ENCODE measurements at regions not wholly inside any gene's neighbourhood (a gene's known extent, or its start where the extent isn't known, plus 50 kb on each side); places are given as distances from the start of the nearest gene placed in this dataset.

GRCh38 chr2:239578381-239578780 is 177.6 kb upstream of the HDAC4 start:
- Mint-ChIP-seq H3K4me3 (no peak overlapping the region), H3K4me1 (ENCODE audit: low read depth) (peaks cover 19% of the 10 kb centered on the region), H3K9me3 (no peaks in the 10 kb centered on the region), H3K27me3 (peaks cover 4% of the 10 kb centered on the region), H3K27ac (no peak overlapping the region), H3K36me3 (ENCODE audit: low read depth) (no peaks in the 10 kb centered on the region)
- intact Hi-C loops (cut with micrococcal nuclease), result no loop called here

- intact Hi-C loops (cut with micrococcal nuclease), result no loop called here
- Mint-ChIP-seq H3K4me1 (ENCODE audit: low read depth) (peaks cover 19% of the 10 kb centered on the region), H3K27me3 (peaks cover 4% of the 10 kb centered on the region), H3K4me3 (no peak overlapping the region), H3K27ac (no peak overlapping the region), H3K9me3 (no peaks in the 10 kb centered on the region), H3K36me3 (ENCODE audit: low read depth) (no peaks in the 10 kb centered on the region)
Observed at GRCh38 chr2:239577935-239578334, 177.1 kb upstream of the HDAC4 start.

GRCh38 chr2:239576784-239577685 is 176.2 kb upstream of the HDAC4 start:
- intact Hi-C loops (cut with micrococcal nuclease), result no loop called here
- Mint-ChIP-seq H3K9me3 (no peaks in the 10 kb centered on the region), H3K27ac (no peak overlapping the region), H3K4me3 (no peak overlapping the region), H3K36me3 (ENCODE audit: low read depth) (no peaks in the 10 kb centered on the region), H3K4me1 (ENCODE audit: low read depth) (peaks cover 19% of the 10 kb centered on the region), H3K27me3 (peaks cover 8% of the 10 kb centered on the region)

- Mint-ChIP-seq H3K9me3 (no peaks in the 10 kb centered on the region), H3K4me1 (ENCODE audit: low read depth) (peaks cover 19% of the 10 kb centered on the region), H3K27ac (no peak overlapping the region), H3K27me3 (peaks cover 10% of the 10 kb centered on the region), H3K36me3 (ENCODE audit: low read depth) (no peaks in the 10 kb centered on the region), H3K4me3 (no peak overlapping the region)
- intact Hi-C loops (cut with micrococcal nuclease), result no loop called here
Observed at GRCh38 chr2:239575931-239576445, 175.2 kb upstream of the HDAC4 start.

- Mint-ChIP-seq H3K4me3 (no peak overlapping the region), H3K36me3 (ENCODE audit: low read depth) (no peaks in the 10 kb centered on the region), H3K9me3 (no peaks in the 10 kb centered on the region), H3K27ac (no peak overlapping the region), H3K27me3 (peaks cover 18% of the 10 kb centered on the region), H3K4me1 (ENCODE audit: low read depth) (peaks cover 11% of the 10 kb centered on the region)
- intact Hi-C loops (cut with micrococcal nuclease), result no loop called here
Observed at GRCh38 chr2:239574434-239575156, 173.8 kb upstream of the HDAC4 start.

GRCh38 chr2:239574054-239574433 is 173.2 kb upstream of the HDAC4 start:
- H3K9me3 Mint-ChIP-seq, result no peaks in the 10 kb centered on the region
- no peak overlapping the region for H3K27ac Mint-ChIP-seq
- H3K4me3 Mint-ChIP-seq, result no peak overlapping the region
- peaks cover 19% of the 10 kb centered on the region for H3K27me3 Mint-ChIP-seq
- intact Hi-C loops (cut with micrococcal nuclease), result no loop called here
- peaks cover 6% of the 10 kb centered on the region for H3K4me1 Mint-ChIP-seq (ENCODE audit: low read depth)
- H3K36me3 Mint-ChIP-seq (ENCODE audit: low read depth), result no peaks in the 10 kb centered on the region

GRCh38 chr2:239570971-239571520 is 170.2 kb upstream of the HDAC4 start:
- peaks cover 21% of the 10 kb centered on the region for H3K27me3 Mint-ChIP-seq
- intact Hi-C loops (cut with micrococcal nuclease), result no loop called here
- no peaks in the 10 kb centered on the region for H3K36me3 Mint-ChIP-seq (ENCODE audit: low read depth)
- no peaks in the 10 kb centered on the region for H3K4me1 Mint-ChIP-seq (ENCODE audit: low read depth)
- peak overlapping the region; percentile 19 for H3K27ac Mint-ChIP-seq
- H3K9me3 Mint-ChIP-seq, result no peaks in the 10 kb centered on the region
- no peak overlapping the region for H3K4me3 Mint-ChIP-seq

- no peaks in the 10 kb centered on the region for H3K9me3 Mint-ChIP-seq
- H3K36me3 Mint-ChIP-seq (ENCODE audit: low read depth), result no peaks in the 10 kb centered on the region
- H3K4me1 Mint-ChIP-seq (ENCODE audit: low read depth), result no peaks in the 10 kb centered on the region
- peaks cover 19% of the 10 kb centered on the region for H3K27me3 Mint-ChIP-seq
- H3K27ac Mint-ChIP-seq, result peak overlapping the region; percentile 19
- no peak overlapping the region for H3K4me3 Mint-ChIP-seq
- intact Hi-C loops (cut with micrococcal nuclease), result no loop called here
Observed at GRCh38 chr2:239570216-239570925, 169.6 kb upstream of the HDAC4 start.

GRCh38 chr2:239569401-239570090 is 168.7 kb upstream of the HDAC4 start:
- intact Hi-C loops (cut with micrococcal nuclease), result no loop called here
- H3K9me3 Mint-ChIP-seq, result no peaks in the 10 kb centered on the region
- H3K27ac Mint-ChIP-seq, result no peak overlapping the region
- H3K36me3 Mint-ChIP-seq (ENCODE audit: low read depth), result no peaks in the 10 kb centered on the region
- no peaks in the 10 kb centered on the region for H3K4me1 Mint-ChIP-seq (ENCODE audit: low read depth)
- H3K4me3 Mint-ChIP-seq, result no peak overlapping the region
- H3K27me3 Mint-ChIP-seq, result peaks cover 19% of the 10 kb centered on the region

GRCh38 chr2:239568601-239569000 is 167.8 kb upstream of the HDAC4 start:
- Mint-ChIP-seq H3K4me1 (ENCODE audit: low read depth) (no peaks in the 10 kb centered on the region), H3K27ac (no peak overlapping the region), H3K9me3 (no peaks in the 10 kb centered on the region), H3K27me3 (peaks cover 25% of the 10 kb centered on the region), H3K36me3 (ENCODE audit: low read depth) (no peaks in the 10 kb centered on the region), H3K4me3 (no peak overlapping the region)
- intact Hi-C loops (cut with micrococcal nuclease), result no loop called here

- Mint-ChIP-seq H3K27me3 (peaks cover 27% of the 10 kb centered on the region), H3K4me3 (no peak overlapping the region), H3K4me1 (ENCODE audit: low read depth) (no peaks in the 10 kb centered on the region), H3K27ac (no peak overlapping the region), H3K9me3 (no peaks in the 10 kb centered on the region), H3K36me3 (ENCODE audit: low read depth) (no peaks in the 10 kb centered on the region)
- intact Hi-C loops (cut with micrococcal nuclease), result no loop called here
Observed at GRCh38 chr2:239567786-239568185, 167.0 kb upstream of the HDAC4 start.

GRCh38 chr2:239566995-239567568 is 166.3 kb upstream of the HDAC4 start:
- Mint-ChIP-seq H3K9me3 (no peaks in the 10 kb centered on the region), H3K4me1 (ENCODE audit: low read depth) (no peaks in the 10 kb centered on the region), H3K36me3 (ENCODE audit: low read depth) (no peaks in the 10 kb centered on the region), H3K4me3 (no peak overlapping the region), H3K27ac (no peak overlapping the region), H3K27me3 (peaks cover 23% of the 10 kb centered on the region)
- intact Hi-C loops (cut with micrococcal nuclease), result no loop called here

All from dendritic cell treated with granulocyte-macrophage colony-stimulating factor and Interleukin-4, amounts not matched to agents 40 ng/mL and 50 ng/mL, for 4 days (primary cell).